Suprapubic skin (tissue), 4 donors: ENCODE measurements at regions not wholly inside any gene's neighbourhood (a gene's known extent, or its start where the extent isn't known, plus 50 kb on each side); places are given as distances from the start of the nearest gene placed in this dataset.

Experiments
- EP300 ChIP-seq: sonication (generic); formaldehyde crosslinking; IDR thresholded peaks from one replicate; pipeline ENCODE4 v1.6.1; 2017; ENCODE audit warnings: antibody characterized with exemption
- POLR2AphosphoS5 ChIP-seq, 3 donors: sonication (generic); formaldehyde crosslinking; IDR thresholded peaks; one replicate each; pipeline ENCODE4 v1.6.1; 2017; ENCODE audit warnings: antibody characterized with exemption in 3 of 3
- TF ChIP-seq, protein P1 (sequence below), 2 donors: fragments of 200-600 bp in 1 of 2; fragments of 450-650 bp in 1 of 2; sonication (generic) in 1 of 2; IDR thresholded peaks; one replicate each; pipeline ENCODE4 v1.5.1; 2016 to 2019; ENCODE audit warnings: antibody characterized with exemption in 2 of 2, mild to moderate bottlenecking in 1 of 2, moderate library complexity in 1 of 2

DNA sequence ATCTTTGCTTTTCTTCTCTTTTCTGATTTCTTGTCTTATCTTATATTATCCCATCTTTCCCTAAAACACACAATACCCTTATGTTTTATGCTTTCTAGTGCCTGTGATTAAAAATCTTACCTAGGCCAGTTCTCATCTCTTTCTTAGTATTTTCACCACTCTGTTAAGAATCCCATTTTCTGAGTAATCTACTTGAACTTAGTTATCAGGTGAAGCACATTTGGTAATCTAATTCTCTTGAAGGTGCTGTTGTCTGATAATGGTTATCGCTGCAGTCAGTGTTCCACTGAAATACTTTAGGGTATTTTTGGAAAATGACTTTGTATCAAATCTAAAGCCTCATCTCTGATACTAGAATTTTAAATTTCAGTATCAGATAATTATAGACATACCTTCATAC, 192.5 kb upstream of the MAN1A1 start:
- TF ChIP-seq, protein P1, sequence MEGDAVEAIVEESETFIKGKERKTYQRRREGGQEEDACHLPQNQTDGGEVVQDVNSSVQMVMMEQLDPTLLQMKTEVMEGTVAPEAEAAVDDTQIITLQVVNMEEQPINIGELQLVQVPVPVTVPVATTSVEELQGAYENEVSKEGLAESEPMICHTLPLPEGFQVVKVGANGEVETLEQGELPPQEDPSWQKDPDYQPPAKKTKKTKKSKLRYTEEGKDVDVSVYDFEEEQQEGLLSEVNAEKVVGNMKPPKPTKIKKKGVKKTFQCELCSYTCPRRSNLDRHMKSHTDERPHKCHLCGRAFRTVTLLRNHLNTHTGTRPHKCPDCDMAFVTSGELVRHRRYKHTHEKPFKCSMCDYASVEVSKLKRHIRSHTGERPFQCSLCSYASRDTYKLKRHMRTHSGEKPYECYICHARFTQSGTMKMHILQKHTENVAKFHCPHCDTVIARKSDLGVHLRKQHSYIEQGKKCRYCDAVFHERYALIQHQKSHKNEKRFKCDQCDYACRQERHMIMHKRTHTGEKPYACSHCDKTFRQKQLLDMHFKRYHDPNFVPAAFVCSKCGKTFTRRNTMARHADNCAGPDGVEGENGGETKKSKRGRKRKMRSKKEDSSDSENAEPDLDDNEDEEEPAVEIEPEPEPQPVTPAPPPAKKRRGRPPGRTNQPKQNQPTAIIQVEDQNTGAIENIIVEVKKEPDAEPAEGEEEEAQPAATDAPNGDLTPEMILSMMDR (IDR thresholded peaks at IDR 0.05): no peak
- TF ChIP-seq EP300 (no peak), POLR2AphosphoS5 (IDR thresholded peaks at IDR 0.05) (no peak)
